ENCODE measurements at regions not wholly inside any gene's neighbourhood (a gene's known extent, or its start where the extent isn't known, plus 50 kb on each side); places are given as distances from the start of the nearest gene placed in this dataset.

DNA sequence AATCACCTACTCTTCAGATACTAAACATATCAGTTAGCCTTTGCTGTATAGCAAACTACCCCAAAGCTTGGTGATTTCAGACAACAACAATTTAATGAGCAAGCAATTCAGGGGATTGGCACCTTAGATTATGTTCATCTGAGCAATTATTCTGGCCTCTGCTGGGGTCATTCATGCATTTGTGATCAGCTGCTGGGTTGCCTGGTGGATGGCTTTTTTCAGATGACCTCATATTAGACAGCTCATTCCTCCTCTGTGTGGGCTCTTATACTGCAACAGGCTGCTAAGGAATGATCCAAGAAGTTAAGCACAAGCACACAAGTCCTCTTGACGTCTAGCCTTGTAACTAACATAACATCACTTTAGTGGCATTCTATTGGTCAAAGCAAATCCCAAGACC is 153.0 kb upstream of the PPP1R2C start:
- TF ChIP-seq CTCF (conservative IDR thresholded peaks at IDR 0.05; ENCODE audit: low read length) (no peak), EZH2phosphoT487 (IDR thresholded peaks at IDR 0.05; ENCODE audit: borderline replicate concordance, low read depth, low read length) (no peak)
